Keratinocyte (primary cell): ENCODE measurements at regions not wholly inside any gene's neighbourhood (a gene's known extent, or its start where the extent isn't known, plus 50 kb on each side); places are given as distances from the start of the nearest gene placed in this dataset.

ENCODE experiments used
- DNase-seq: peaks from one replicate; pipeline ENCODE4 v3.0.0-alpha.2; 2011; ENCODE audit warnings: low read depth, missing footprints, low spot score
- FAIRE-seq: peaks from 2 replicates; lab custom pipeline; 2011; peaks lifted over from hg19 to GRCh38; lab: Jason Lieb, UNC
- H2AFZ ChIP-seq: 2 replicates; pipeline ENCODE4 v1.6.0; 2012; ENCODE audit warnings: low read length, control low read depth, inconsistent platforms; ENCODE audit not compliant: control insufficient read depth
- H3K27ac ChIP-seq: 2 replicates; pipeline ENCODE4 v1.5.1; 2011; ENCODE audit warnings: low read length; ENCODE audit not compliant: control insufficient read depth, insufficient read depth
- H3K27me3 ChIP-seq: 3 replicates; pipeline ENCODE4 v1.6.0; 2011; ENCODE audit warnings: low read length; ENCODE audit not compliant: control insufficient read depth, insufficient read depth; ENCODE audit errors: extremely low read depth
- H3K36me3 ChIP-seq, 2 experiments: 2 replicates in 1 of 2; 3 replicates in 1 of 2; pipeline ENCODE4 v1.5.1; 2011; ENCODE audit warnings: low read length in 2 of 2, mild to moderate bottlenecking in 1 of 2; ENCODE audit not compliant: control insufficient read depth in 2 of 2, insufficient read depth in 2 of 2; ENCODE audit errors: extremely low read depth in 1 of 2
- H3K4me1 ChIP-seq: 3 replicates; pipeline ENCODE4 v1.5.1; 2011; ENCODE audit warnings: low read length; ENCODE audit not compliant: control insufficient read depth, insufficient read depth; ENCODE audit errors: extremely low read depth
- H3K4me2 ChIP-seq: 3 replicates; pipeline ENCODE4 v1.6.0; 2011; ENCODE audit warnings: low read depth, low read length; ENCODE audit not compliant: control insufficient read depth, insufficient read depth; ENCODE audit errors: extremely low read depth
- H3K4me3 ChIP-seq, 3 experiments: fragments of 200-600 bp in 1 of 3; sonication (generic) in 1 of 3; 2 replicates in 2 of 3; 3 replicates in 1 of 3; pipeline ENCODE4 v1.5.1; 2011 to 2016; ENCODE audit warnings: low read length in 3 of 3, mild to moderate bottlenecking in 3 of 3, control low read depth in 2 of 3, inconsistent platforms in 1 of 3, low read depth in 1 of 3, mixed read lengths in 1 of 3, mixed run types in 1 of 3, moderate library complexity in 1 of 3; ENCODE audit not compliant: control insufficient read depth in 2 of 3, insufficient read depth in 2 of 3; ENCODE audit errors: extremely low read depth in 1 of 3
- H3K79me2 ChIP-seq: 2 replicates; pipeline ENCODE4 v1.6.0; 2012; ENCODE audit warnings: low read length; ENCODE audit not compliant: control insufficient read depth, insufficient read depth
- H3K9ac ChIP-seq: 3 replicates; pipeline ENCODE4 v1.6.0; 2011; ENCODE audit warnings: low read length; ENCODE audit not compliant: control insufficient read depth, insufficient read depth; ENCODE audit errors: extremely low read depth
- H3K9me1 ChIP-seq: 3 replicates; pipeline ENCODE4 v1.6.0; 2011; ENCODE audit warnings: low read length; ENCODE audit not compliant: control insufficient read depth, insufficient read depth; ENCODE audit errors: extremely low read depth
- H3K9me3 ChIP-seq: 2 replicates; pipeline ENCODE4 v1.5.1; 2012; ENCODE audit warnings: low read depth, low read length; ENCODE audit not compliant: control insufficient read depth
- H4K20me1 ChIP-seq: 3 replicates; pipeline ENCODE4 v1.6.0; 2011; ENCODE audit warnings: low read length; ENCODE audit not compliant: control insufficient read depth, insufficient read depth; ENCODE audit errors: extremely low read depth
- CTCF ChIP-seq, 3 experiments: IDR thresholded peaks in 1 of 3; conservative IDR thresholded peaks in 1 of 3; optimal IDR thresholded peaks in 1 of 3; 2 replicates in 2 of 3; 3 replicates in 1 of 3; pipeline versions ENCODE3 to v1.5.1; 2011; ENCODE audit warnings: low read length in 3 of 3, mild to moderate bottlenecking in 3 of 3, moderate library complexity in 2 of 3, control low read depth in 1 of 3, inconsistent platforms in 1 of 3; ENCODE audit not compliant: insufficient read depth in 2 of 3; ENCODE audit errors: extremely low read depth in 1 of 3
- EZH2 ChIP-seq: IDR thresholded peaks from one replicate; pipeline ENCODE4 v1.6.1; 2012; ENCODE audit warnings: inconsistent platforms, mild to moderate bottlenecking, low read length, moderate library complexity
- dilution Hi-C: fragments of 300-500 bp; cut with MboI; formaldehyde crosslinking; loops from one replicate; pipeline ENCODE4 v1.7.0; 2020; ENCODE audit warnings: low sequenced_read_pairs; ENCODE audit not compliant: extremely low pct_ligation_motif_present

- no peaks in the 10 kb centered on the region for H3K36me3 ChIP-seq
- no peak for TF ChIP-seq EZH2
- no peak for TF ChIP-seq CTCF (optimal IDR thresholded peaks at IDR 0.05 in 1 of 3, IDR thresholded peaks at IDR 0.05 in 1 of 3, conservative IDR thresholded peaks at IDR 0.05 in 1 of 3; ENCODE audit: extremely low read depth in 1 of 3, insufficient read depth in 2 of 3, low read length in 3 of 3)
- FAIRE-seq (no peak), DNase-seq (no peak)
- no peak overlapping the region for H2AFZ ChIP-seq
- no peaks in the 10 kb centered on the region for H3K27me3 ChIP-seq
- H3K4me1 ChIP-seq: no peaks in the 10 kb centered on the region
- H3K9me1 ChIP-seq: no peaks in the 10 kb centered on the region
- H3K79me2 ChIP-seq: no peaks in the 10 kb centered on the region
- dilution Hi-C loops: no loop called here
- no peak overlapping the region for H3K4me2 ChIP-seq
- no peak overlapping the region for H3K27ac ChIP-seq
- H4K20me1 ChIP-seq: no peaks in the 10 kb centered on the region
- H3K4me3 ChIP-seq: no peak overlapping the region
- H3K9me3 ChIP-seq: no peaks in the 10 kb centered on the region
- H3K9ac ChIP-seq: no peak overlapping the region
Observed at GRCh38 chr15:79756365-79756764, 140.4 kb downstream of the MTHFS start.

- DNase-seq (no peak), FAIRE-seq (no peak)
- dilution Hi-C loops: no loop called here
- H3K4me1 ChIP-seq: no peaks in the 10 kb centered on the region
- no peaks in the 10 kb centered on the region for H3K27me3 ChIP-seq
- H3K4me2 ChIP-seq: no peak overlapping the region
- TF ChIP-seq EZH2: no peak
- no peak overlapping the region for H3K4me3 ChIP-seq
- H3K27ac ChIP-seq: no peak overlapping the region
- no peak overlapping the region for H2AFZ ChIP-seq
- no peaks in the 10 kb centered on the region for H3K9me1 ChIP-seq
- H3K79me2 ChIP-seq: no peaks in the 10 kb centered on the region
- no peaks in the 10 kb centered on the region for H3K36me3 ChIP-seq
- H3K9ac ChIP-seq: no peak overlapping the region
- no peaks in the 10 kb centered on the region for H3K9me3 ChIP-seq
- no peaks in the 10 kb centered on the region for H4K20me1 ChIP-seq
Observed at GRCh38 chr15:79765081-79765480, 131.7 kb downstream of the MTHFS start.

- no peak overlapping the region for H3K4me2 ChIP-seq
- no peak overlapping the region for H2AFZ ChIP-seq
- H3K36me3 ChIP-seq: no peaks in the 10 kb centered on the region
- no peaks in the 10 kb centered on the region for H3K27me3 ChIP-seq
- H3K4me3 ChIP-seq: no peak overlapping the region
- H4K20me1 ChIP-seq: no peaks in the 10 kb centered on the region
- no peaks in the 10 kb centered on the region for H3K4me1 ChIP-seq
- DNase-seq: no peak
- TF ChIP-seq EZH2 (no peak), CTCF (optimal IDR thresholded peaks at IDR 0.05 in 1 of 3, IDR thresholded peaks at IDR 0.05 in 1 of 3, conservative IDR thresholded peaks at IDR 0.05 in 1 of 3; ENCODE audit: extremely low read depth in 1 of 3, insufficient read depth in 2 of 3, low read length in 3 of 3) (peak; percentile 44 to 59 (median 53))
- FAIRE-seq: no peak
- H3K9ac ChIP-seq: no peak overlapping the region
- H3K9me3 ChIP-seq: no peaks in the 10 kb centered on the region
- no peaks in the 10 kb centered on the region for H3K9me1 ChIP-seq
- H3K79me2 ChIP-seq: no peaks in the 10 kb centered on the region
- dilution Hi-C loops: no loop called here
- H3K27ac ChIP-seq: no peak overlapping the region
Observed at GRCh38 chr15:79769069-79769481, 127.7 kb downstream of the MTHFS start.
